ENCODE measurements at regions not wholly inside any gene's neighbourhood (a gene's known extent, or its start where the extent isn't known, plus 50 kb on each side); places are given as distances from the start of the nearest gene placed in this dataset.

- Histone ChIP-seq H3K4me1 (no peaks in the 10 kb centered on the region), H3K27ac (no peak overlapping the region), H3K9me3 (peaks cover 0 to 9% of the 10 kb centered on the region in 2 donors), H3K36me3 (no peaks in the 10 kb centered on the region), H3K27me3 (no peaks in the 10 kb centered on the region), H3K4me3 (no peak overlapping the region)
- no peak for TF ChIP-seq POLR2AphosphoS5 (IDR thresholded peaks at IDR 0.05)
- DNase-seq (ENCODE audit: low spot score in 2 of 2): no peak
- intact Hi-C loops (cut with DNase I; ENCODE audit: low total_unique reads): no loop called here
These were observed 193.3 kb downstream of the AJAP1 start for GRCh38 chr1:4847711-4848110.

All from breast epithelium (tissue), 4 donors.